H9 (cell line): ENCODE measurements at regions not wholly inside any gene's neighbourhood (a gene's known extent, or its start where the extent isn't known, plus 50 kb on each side); places are given as distances from the start of the nearest gene placed in this dataset.

Experiments
- DNase-seq: peaks from one replicate; pipeline ENCODE4 v3.0.0-alpha.2; 2017
- H2AFZ ChIP-seq: one replicate; pipeline ENCODE4 v1.6.1; 2013; ENCODE audit warnings: mild to moderate bottlenecking, low read length, control low read depth, moderate library complexity
- H2AK5ac ChIP-seq: 2 replicates; pipeline ENCODE4 v1.6.1; 2013; ENCODE audit warnings: low read length, control low read depth, mixed read lengths; ENCODE audit not compliant: insufficient read length
- H2BK120ac ChIP-seq: one replicate; pipeline ENCODE4 v1.6.1; 2013; ENCODE audit warnings: low read depth, mild to moderate bottlenecking, low read length, control low read depth, inconsistent platforms; ENCODE audit not compliant: poor library complexity, severe bottlenecking
- H2BK12ac ChIP-seq: 2 replicates; pipeline ENCODE4 v1.6.1; 2013; ENCODE audit warnings: low read length, control low read depth, mixed read lengths, low read depth; ENCODE audit not compliant: insufficient read length
- H2BK15ac ChIP-seq: 2 replicates; pipeline ENCODE4 v1.6.1; 2013; ENCODE audit warnings: low read depth, low read length, control low read depth
- H2BK20ac ChIP-seq: one replicate; pipeline ENCODE4 v1.6.1; 2013; ENCODE audit warnings: low read depth, mild to moderate bottlenecking, low read length, control low read depth, inconsistent platforms; ENCODE audit not compliant: poor library complexity, severe bottlenecking
- H2BK5ac ChIP-seq: 2 replicates; pipeline ENCODE4 v1.6.1; 2013; ENCODE audit warnings: low read length, control low read depth, mixed read lengths; ENCODE audit not compliant: insufficient read length
- H3K14ac ChIP-seq: 2 replicates; pipeline ENCODE4 v1.6.1; 2013; ENCODE audit warnings: low read length, control low read depth; ENCODE audit not compliant: insufficient read depth
- H3K18ac ChIP-seq: 2 replicates; pipeline ENCODE4 v1.6.1; 2013; ENCODE audit warnings: low read depth, mild to moderate bottlenecking, mixed read lengths, low read length, control low read depth; ENCODE audit not compliant: insufficient read length
- H3K23ac ChIP-seq: 2 replicates; pipeline ENCODE4 v1.6.1; 2013; ENCODE audit warnings: low read length, control low read depth, mixed read lengths, low read depth; ENCODE audit not compliant: insufficient read length
- H3K23me2 ChIP-seq: 2 replicates; pipeline ENCODE4 v1.6.1; 2013; ENCODE audit warnings: low read depth, mild to moderate bottlenecking, mixed read lengths, low read length, control low read depth; ENCODE audit not compliant: insufficient read length, poor library complexity, severe bottlenecking
- H3K27ac ChIP-seq: 2 replicates; pipeline ENCODE4 v1.5.1; 2013; ENCODE audit warnings: low read length, control low read depth, mixed read lengths, low read depth; ENCODE audit not compliant: insufficient read length
- H3K27me3 ChIP-seq: 2 replicates; pipeline ENCODE4 v1.6.1; 2013; ENCODE audit warnings: low read length, control low read depth, inconsistent platforms; ENCODE audit not compliant: insufficient read depth
- H3K4ac ChIP-seq: 2 replicates; pipeline ENCODE4 v1.6.1; 2013; ENCODE audit warnings: low read depth, mild to moderate bottlenecking, control low read depth, inconsistent platforms, low read length, moderate library complexity
- H3K4me1 ChIP-seq: 2 replicates; pipeline ENCODE4 v1.6.1; 2013; ENCODE audit warnings: low read length, control low read depth, inconsistent platforms; ENCODE audit not compliant: insufficient read depth
- H3K4me2 ChIP-seq: 2 replicates; pipeline ENCODE4 v1.6.1; 2013; ENCODE audit warnings: low read length, control low read depth, mixed read lengths; ENCODE audit not compliant: insufficient read length, insufficient read depth
- H3K56ac ChIP-seq: 2 replicates; pipeline ENCODE4 v1.6.1; 2013; ENCODE audit warnings: low read depth, mild to moderate bottlenecking, mixed read lengths, low read length, control low read depth; ENCODE audit not compliant: insufficient read length
- H3K79me1 ChIP-seq: 2 replicates; pipeline ENCODE4 v1.6.1; 2013; ENCODE audit warnings: low read depth, mild to moderate bottlenecking, moderate library complexity, low read length, control low read depth, inconsistent platforms; ENCODE audit not compliant: insufficient read depth, poor library complexity, severe bottlenecking
- H3K79me2 ChIP-seq: 2 replicates; pipeline ENCODE4 v1.6.1; 2013; ENCODE audit warnings: low read length, control low read depth, inconsistent platforms; ENCODE audit not compliant: insufficient read depth
- H3K9ac ChIP-seq: 2 replicates; pipeline ENCODE4 v1.6.1; 2013; ENCODE audit warnings: low read length, control low read depth, mixed read lengths; ENCODE audit not compliant: insufficient read length; ENCODE audit errors: extremely low read depth
- H3K9me3 ChIP-seq: one replicate; pipeline ENCODE4 v1.6.1; 2013; ENCODE audit warnings: low read depth, low read length, inconsistent platforms; ENCODE audit not compliant: control insufficient read depth
- H3T11ph ChIP-seq: one replicate; pipeline ENCODE4 v1.6.1; 2013; ENCODE audit warnings: mild to moderate bottlenecking, low read length, control low read depth, inconsistent platforms
- H4K20me1 ChIP-seq: one replicate; pipeline ENCODE4 v1.6.1; 2013; ENCODE audit not compliant: control insufficient read depth, insufficient read length, insufficient read depth
- H4K5ac ChIP-seq: 2 replicates; pipeline ENCODE4 v1.6.1; 2013; ENCODE audit warnings: low read depth, mild to moderate bottlenecking, mixed read lengths, low read length, control low read depth; ENCODE audit not compliant: insufficient read length
- H4K8ac ChIP-seq: replicated peaks from 2 replicates; pipeline ENCODE4 v1.6.1; 2013; ENCODE audit warnings: low read length, control low read depth, mixed read lengths, low read depth; ENCODE audit not compliant: insufficient read length
- H4K91ac ChIP-seq: 2 replicates; pipeline ENCODE4 v1.6.1; 2013; ENCODE audit warnings: low read depth, mild to moderate bottlenecking, moderate library complexity, mixed read lengths, low read length, control low read depth; ENCODE audit not compliant: insufficient read length
- H3K27ac Mint-ChIP-seq, 3 experiments: 2 replicates in 2 of 3; 3 replicates in 1 of 3; pipeline ENCODE4 v1.8.0; 2020 to 2021; ENCODE audit warnings: mixed read lengths in 3 of 3, mild to moderate bottlenecking in 1 of 3, moderate library complexity in 1 of 3
- H3K27me3 Mint-ChIP-seq: 2 replicates; pipeline ENCODE4 v1.8.0; 2021; ENCODE audit warnings: low read depth, mild to moderate bottlenecking, moderate library complexity, mixed read lengths
- H3K36me3 Mint-ChIP-seq, 3 experiments: 2 replicates in 2 of 3; 3 replicates in 1 of 3; pipeline ENCODE4 v1.8.0; 2020 to 2021; ENCODE audit warnings: low read depth in 3 of 3, mixed read lengths in 3 of 3; ENCODE audit not compliant: insufficient read depth in 1 of 3
- H3K4me1 Mint-ChIP-seq, 2 experiments: 2 replicates each; pipeline ENCODE4 v1.8.0; 2020; ENCODE audit warnings: mixed read lengths in 2 of 2
- H3K4me3 Mint-ChIP-seq, 2 experiments: 2 replicates in 1 of 2; 3 replicates in 1 of 2; pipeline ENCODE4 v1.8.0; 2020 to 2021; ENCODE audit warnings: mild to moderate bottlenecking in 2 of 2, mixed read lengths in 2 of 2, moderate library complexity in 1 of 2
- H3K9me3 Mint-ChIP-seq, 2 experiments: 2 replicates in 1 of 2; 3 replicates in 1 of 2; pipeline ENCODE4 v1.8.0; 2020; ENCODE audit warnings: mild to moderate bottlenecking in 2 of 2, mixed read lengths in 2 of 2, moderate library complexity in 1 of 2
- CTCF ChIP-seq: fragments of 200-600 bp; sonication (generic); conservative IDR thresholded peaks from 3 replicates; pipeline ENCODE4 v1.8.0; 2021; ENCODE audit warnings: antibody characterized with exemption, mild to moderate bottlenecking
- WGBS: extraction: QIAGEN DNeasy Blood & Tissue Kit; methylation state at CpG from one replicate; pipeline ENCODE4 v1.1.7; 2013; ENCODE audit warnings: missing lambda C conversion rate, low lambda C conversion rate, mixed read lengths; ENCODE audit not compliant: insufficient read length; ENCODE audit errors: extremely low coverage; 5-methylcytosine and 5-hydroxymethylcytosine counted together

GRCh38 chr1:86649618-86650017 is 54.8 kb upstream of the SH3GLB1 start:
- Histone ChIP-seq H3K9me3 (no peaks in the 10 kb centered on the region), H3K27ac (no peak overlapping the region), H4K5ac (no peak overlapping the region), H3K4me2 (no peak overlapping the region), H2AK5ac (no peak overlapping the region), H4K8ac (no peak overlapping the region), H2BK5ac (no peak overlapping the region), H4K20me1 (no peaks in the 10 kb centered on the region), H3K23me2 (no peaks in the 10 kb centered on the region), H3K56ac (no peak overlapping the region), H2BK20ac (no peak overlapping the region), H3K4ac (no peak overlapping the region), H3K79me2 (no peaks in the 10 kb centered on the region), H3T11ph (no peak overlapping the region), H2BK15ac (no peak overlapping the region), H2AFZ (no peak overlapping the region), H3K4me1 (no peaks in the 10 kb centered on the region), H3K9ac (no peak overlapping the region), H2BK12ac (no peak overlapping the region), H3K27me3 (no peaks in the 10 kb centered on the region), H3K79me1 (no peaks in the 10 kb centered on the region), H3K14ac (no peak overlapping the region), H3K23ac (no peak overlapping the region), H4K91ac (no peak overlapping the region), H3K18ac (no peak overlapping the region), H2BK120ac (no peak overlapping the region)
- no peaks in the 10 kb centered on the region for H3K9me3 Mint-ChIP-seq
- TF ChIP-seq CTCF: no peak
- no peak overlapping the region for H3K27ac Mint-ChIP-seq
- H3K36me3 Mint-ChIP-seq: no peaks in the 10 kb centered on the region
- H3K27me3 Mint-ChIP-seq: no peaks in the 10 kb centered on the region
- DNase-seq: no peak
- WGBS: no CpG with 5 or more reads among the region's 14 CpGs
- no peaks in the 10 kb centered on the region for H3K4me1 Mint-ChIP-seq
- no peak overlapping the region for H3K4me3 Mint-ChIP-seq
